Upper lobe of left lung (tissue), 6 donors: ENCODE measurements at regions not wholly inside any gene's neighbourhood (a gene's known extent, or its start where the extent isn't known, plus 50 kb on each side); places are given as distances from the start of the nearest gene placed in this dataset.

ENCODE experiments used
- ATAC-seq, 2 donors: fragments of 200-7000 bp; cut with Tn5 transposase; one replicate each; pipeline ENCODE4 v1.9.1; 2022; ENCODE audit warnings: mild to moderate bottlenecking in 2 of 2, moderate library complexity in 2 of 2; ENCODE audit not compliant: low FRiP score in 2 of 2
- DNase-seq, 2 donors: peaks; one replicate each; pipeline ENCODE4 v3.0.0-alpha.2; 2019 to 2020
- H3K27ac ChIP-seq, 4 donors: fragments of 200-600 bp; sonication (generic); one replicate each; pipeline ENCODE4 v1.5.1; 2016 to 2019
- H3K27me3 ChIP-seq, 4 donors: fragments of 200-600 bp; sonication (generic); one replicate each; pipeline ENCODE4 v1.5.1; 2017 to 2019
- H3K36me3 ChIP-seq, 4 donors: fragments of 200-600 bp; sonication (generic); one replicate each; pipeline ENCODE4 v1.5.1; 2016 to 2019
- H3K4me1 ChIP-seq, 4 donors: fragments of 200-600 bp; sonication (generic); one replicate each; pipeline ENCODE4 v1.5.1; 2018 to 2019
- H3K4me3 ChIP-seq, 4 donors: fragments of 200-600 bp; sonication (generic); one replicate each; pipeline ENCODE4 v1.5.1; 2017 to 2019; ENCODE audit warnings: mild to moderate bottlenecking in 2 of 4, moderate library complexity in 1 of 4
- H3K9me3 ChIP-seq, 4 donors: fragments of 200-600 bp; sonication (generic); one replicate each; pipeline ENCODE4 v1.5.1; 2018 to 2019
- CTCF ChIP-seq, 6 experiments: fragments of 450-650 bp in 4 of 6; fragments of 200-600 bp in 2 of 6; sonication (generic) in 2 of 6; IDR thresholded peaks; one replicate each; pipeline ENCODE4 v1.5.1; 2016 to 2019; ENCODE audit warnings: antibody characterized with exemption in 6 of 6
- EP300 ChIP-seq, 4 donors: sonication (generic); formaldehyde crosslinking; IDR thresholded peaks; one replicate each; pipeline ENCODE4 v1.5.1; 2017; ENCODE audit warnings: antibody characterized with exemption in 4 of 4, control low read depth in 2 of 4
- POLR2A ChIP-seq, 4 donors: fragments of 450-650 bp; IDR thresholded peaks; one replicate each; pipeline ENCODE4 v1.5.1; 2016 to 2017; ENCODE audit warnings: antibody characterized with exemption in 4 of 4, mild to moderate bottlenecking in 2 of 4
- POLR2AphosphoS5 ChIP-seq, 2 donors: sonication (generic); formaldehyde crosslinking; IDR thresholded peaks; one replicate each; pipeline ENCODE4 v1.5.1; 2017; ENCODE audit warnings: antibody characterized with exemption in 2 of 2
- WGBS, 2 donors: methylation state at CpG; one replicate each; pipeline ENCODE4 v1.1.5; 2017 to 2018; 5-methylcytosine and 5-hydroxymethylcytosine counted together
- donor health status: DM: no; HTN: no; CAD: no; lungs with moderate emphysema.
- donor health status: DM: no; HTN: yes; CAD: no; lungs with severe emphysema.

GRCh38 chr18:29681578-29681977 is 1361.0 kb downstream of the DSC3 start:
- no peaks in the 10 kb centered on the region for H3K36me3 ChIP-seq
- WGBS, 2 donors, result 77 to 90% methylated on average over 4 of the region's 4 CpGs
- ATAC-seq (no peak), DNase-seq (no peak)
- peaks cover 0 to 6% (median 0%) of the 10 kb centered on the region in 4 donors for H3K9me3 ChIP-seq
- TF ChIP-seq POLR2AphosphoS5 (IDR thresholded peaks at IDR 0.05), result no peak
- no peak for TF ChIP-seq CTCF (IDR thresholded peaks at IDR 0.05)
- no peak for TF ChIP-seq POLR2A (IDR thresholded peaks at IDR 0.05)
- no peak for TF ChIP-seq EP300 (IDR thresholded peaks at IDR 0.05)
- no peak overlapping the region for H3K27ac ChIP-seq
- no peak overlapping the region for H3K4me3 ChIP-seq
- no peaks in the 10 kb centered on the region for H3K27me3 ChIP-seq
- H3K4me1 ChIP-seq, result no peaks in the 10 kb centered on the region

GRCh38 chr18:29664278-29665036 is 1378.1 kb downstream of the DSC3 start:
- H3K4me1 ChIP-seq, result no peaks in the 10 kb centered on the region
- no peaks in the 10 kb centered on the region for H3K9me3 ChIP-seq
- no peak overlapping the region for H3K4me3 ChIP-seq
- H3K27ac ChIP-seq, result no peak overlapping the region
- 29 to 30% methylated on average over 4 of the region's 4 CpGs for WGBS, 2 donors
- H3K36me3 ChIP-seq, result no peaks in the 10 kb centered on the region
- ATAC-seq (no peak), DNase-seq (no peak)
- H3K27me3 ChIP-seq, result no peaks in the 10 kb centered on the region
- TF ChIP-seq EP300 (IDR thresholded peaks at IDR 0.05) (no peak), POLR2AphosphoS5 (IDR thresholded peaks at IDR 0.05) (no peak), CTCF (IDR thresholded peaks at IDR 0.05) (no peak), POLR2A (IDR thresholded peaks at IDR 0.05) (no peak)

- no peak overlapping the region for H3K27ac ChIP-seq
- no peaks in the 10 kb centered on the region for H3K27me3 ChIP-seq
- TF ChIP-seq EP300 (IDR thresholded peaks at IDR 0.05) (no peak), POLR2A (IDR thresholded peaks at IDR 0.05) (no peak)
- WGBS, 2 donors, result 66 to 69% methylated on average over 3 of the region's 3 CpGs
- no peak overlapping the region for H3K4me3 ChIP-seq
- no peaks in the 10 kb centered on the region for H3K4me1 ChIP-seq
- ATAC-seq (no peak), DNase-seq (no peak)
- no peaks in the 10 kb centered on the region for H3K36me3 ChIP-seq
- H3K9me3 ChIP-seq, result no peaks in the 10 kb centered on the region
Measured at GRCh38 chr18:29661924-29662323, 1380.6 kb downstream of the DSC3 start.

GRCh38 chr18:29660777-29661176 is 1381.8 kb downstream of the DSC3 start:
- no peak for ATAC-seq
- 73 to 77% methylated on average over 1 of the region's 1 CpG for WGBS, 2 donors
- no peak for TF ChIP-seq POLR2AphosphoS5 (IDR thresholded peaks at IDR 0.05)
- Histone ChIP-seq H3K27ac (no peak overlapping the region), H3K27me3 (no peaks in the 10 kb centered on the region), H3K36me3 (no peaks in the 10 kb centered on the region), H3K9me3 (no peaks in the 10 kb centered on the region), H3K4me1 (no peaks in the 10 kb centered on the region), H3K4me3 (no peak overlapping the region)
- no peak for DNase-seq

GRCh38 chr18:29653671-29654215 is 1388.8 kb downstream of the DSC3 start:
- 71 to 72% methylated on average over 2 of the region's 2 CpGs for WGBS, 2 donors
- H3K27ac ChIP-seq, result no peak overlapping the region
- no peak for ATAC-seq

More at GRCh38 chr18:29653671-29654215, 1388.8 kb downstream of the DSC3 start:
- Histone ChIP-seq H3K9me3 (no peaks in the 10 kb centered on the region), H3K27me3 (no peaks in the 10 kb centered on the region), H3K4me3 (no peak overlapping the region), H3K36me3 (no peaks in the 10 kb centered on the region), H3K4me1 (no peaks in the 10 kb centered on the region)
- DNase-seq, result no peak
- no peak for TF ChIP-seq EP300 (IDR thresholded peaks at IDR 0.05)
- TF ChIP-seq POLR2A (IDR thresholded peaks at IDR 0.05), result no peak
- TF ChIP-seq CTCF (IDR thresholded peaks at IDR 0.05), result no peak
- TF ChIP-seq POLR2AphosphoS5 (IDR thresholded peaks at IDR 0.05), result no peak
